ENCODE measurements at regions not wholly inside any gene's neighbourhood (a gene's known extent, or its start where the extent isn't known, plus 50 kb on each side); places are given as distances from the start of the nearest gene placed in this dataset.

GRCh38 chr11:115684699-115685098 is 180.5 kb upstream of the CADM1 start:
- no peak overlapping the region for H3K4me3 ChIP-seq
- TF ChIP-seq CTCF (IDR thresholded peaks at IDR 0.05) (no peak), POLR2A (IDR thresholded peaks at IDR 0.05) (no peak)
- DNase-seq: no peak
- no peaks in the 10 kb centered on the region for H3K9me3 ChIP-seq
- H3K27me3 ChIP-seq: peaks cover 0 to 24% (median 0%) of the 10 kb centered on the region in 4 donors
- H3K36me3 ChIP-seq: no peaks in the 10 kb centered on the region
- H3K4me1 ChIP-seq: no peaks in the 10 kb centered on the region
- WGBS, 2 donors: 57 to 60% methylated on average over 8 of the region's 8 CpGs
- intact Hi-C loops (cut with DNase I): no loop called here
- no peak overlapping the region for H3K27ac ChIP-seq

- DNase-seq: no peak
- intact Hi-C loops (cut with DNase I): no loop called here
- no peaks in the 10 kb centered on the region for H3K36me3 ChIP-seq
- 87 to 97% methylated on average over 2 of the region's 2 CpGs for WGBS, 2 donors
- no peak overlapping the region for H3K27ac ChIP-seq
- no peaks in the 10 kb centered on the region for H3K4me1 ChIP-seq
- H3K27me3 ChIP-seq: peaks cover 0 to 20% (median 0%) of the 10 kb centered on the region in 4 donors
- TF ChIP-seq POLR2A (IDR thresholded peaks at IDR 0.05): no peak
- no peak for TF ChIP-seq CTCF (IDR thresholded peaks at IDR 0.05)
- no peak overlapping the region for H3K4me3 ChIP-seq
- no peaks in the 10 kb centered on the region for H3K9me3 ChIP-seq
Measured at GRCh38 chr11:115684135-115684534, 179.9 kb upstream of the CADM1 start.

GRCh38 chr11:115682888-115683287 is 178.7 kb upstream of the CADM1 start:
- intact Hi-C loops (cut with DNase I): no loop called here
- no peak for DNase-seq

GRCh38 chr11:115682101-115682500 is 177.9 kb upstream of the CADM1 start:
- 47 to 74% methylated on average over 5 of the region's 5 CpGs for WGBS, 2 donors
- TF ChIP-seq CTCF (IDR thresholded peaks at IDR 0.05): no peak
- TF ChIP-seq POLR2A (IDR thresholded peaks at IDR 0.05): no peak
- no peak for DNase-seq
- Histone ChIP-seq H3K9me3 (no peaks in the 10 kb centered on the region), H3K4me1 (no peaks in the 10 kb centered on the region), H3K4me3 (no peak overlapping the region), H3K36me3 (no peaks in the 10 kb centered on the region), H3K27ac (no peak overlapping the region), H3K27me3 (peaks cover 0 to 6% (median 0%) of the 10 kb centered on the region in 4 donors)
- intact Hi-C loops (cut with DNase I): no loop called here

More at GRCh38 chr11:115682888-115683287, 178.7 kb upstream of the CADM1 start:
- Histone ChIP-seq H3K9me3 (no peaks in the 10 kb centered on the region), H3K4me1 (no peaks in the 10 kb centered on the region), H3K36me3 (no peaks in the 10 kb centered on the region), H3K27me3 (peaks cover 0 to 11% (median 0%) of the 10 kb centered on the region in 4 donors), H3K4me3 (no peak overlapping the region), H3K27ac (no peak overlapping the region)
- WGBS, 2 donors: 53 to 63% methylated on average over 3 of the region's 3 CpGs
- TF ChIP-seq POLR2A (IDR thresholded peaks at IDR 0.05): no peak
- TF ChIP-seq CTCF (IDR thresholded peaks at IDR 0.05): no peak

GRCh38 chr11:115679945-115680344 is 175.7 kb upstream of the CADM1 start:
- H3K4me1 ChIP-seq: no peaks in the 10 kb centered on the region

More at GRCh38 chr11:115679945-115680344, 175.7 kb upstream of the CADM1 start:
- Histone ChIP-seq H3K36me3 (no peaks in the 10 kb centered on the region), H3K4me3 (no peak overlapping the region), H3K9me3 (no peaks in the 10 kb centered on the region), H3K27ac (no peak overlapping the region), H3K27me3 (no peaks in the 10 kb centered on the region)
- no peak for TF ChIP-seq CTCF (IDR thresholded peaks at IDR 0.05)
- no peak for TF ChIP-seq POLR2A (IDR thresholded peaks at IDR 0.05)
- WGBS, 2 donors: 65 to 73% methylated on average over 3 to 4 of the region's 4 CpGs
- DNase-seq: no peak
- intact Hi-C loops (cut with DNase I): no loop called here

Measured in esophagus squamous epithelium (tissue), 5 donors.